DOHH2 (cell line): ENCODE measurements at regions not wholly inside any gene's neighbourhood (a gene's known extent, or its start where the extent isn't known, plus 50 kb on each side); places are given as distances from the start of the nearest gene placed in this dataset.

Experiments used
- H3F3A ChIP-seq: fragments of 200-600 bp; sonication (generic), shearing (Covaris generic); 2 replicates; pipeline ENCODE4 v1.6.0; 2016; ENCODE audit warnings: antibody characterized with exemption, mild to moderate bottlenecking; ENCODE audit not compliant: control insufficient read depth, insufficient read depth
- H3K27ac ChIP-seq: fragments of 200-600 bp; sonication (generic); 2 replicates; pipeline ENCODE4 v1.5.1; 2014; ENCODE audit warnings: low read depth, mild to moderate bottlenecking, low read length, moderate library complexity
- H3K27me3 ChIP-seq: fragments of 200-600 bp; sonication (generic); 2 replicates; pipeline ENCODE4 v1.6.1; 2014; ENCODE audit warnings: mild to moderate bottlenecking, low read length, mixed read lengths; ENCODE audit not compliant: control insufficient read depth
- H3K36me3 ChIP-seq: fragments of 200-600 bp; sonication (generic); 2 replicates; pipeline ENCODE4 v1.6.1; 2014; ENCODE audit warnings: mild to moderate bottlenecking, low read length, moderate library complexity, mixed read lengths; ENCODE audit not compliant: control insufficient read depth
- H3K4me1 ChIP-seq: fragments of 200-600 bp; sonication (generic); 2 replicates; pipeline ENCODE4 v1.6.1; 2014; ENCODE audit warnings: mild to moderate bottlenecking, low read length, mixed read lengths; ENCODE audit not compliant: control insufficient read depth
- H3K4me2 ChIP-seq: fragments of 200-600 bp; sonication (generic); 2 replicates; pipeline ENCODE4 v1.6.0; 2014; ENCODE audit warnings: mild to moderate bottlenecking, low read length, moderate library complexity
- H3K4me3 ChIP-seq: fragments of 200-600 bp; sonication (generic); 2 replicates; pipeline ENCODE4 v1.5.1; 2014; ENCODE audit warnings: mild to moderate bottlenecking, low read length, mixed read lengths
- H3K79me2 ChIP-seq: fragments of 200-600 bp; sonication (generic); 2 replicates; pipeline ENCODE4 v1.6.1; 2014; ENCODE audit warnings: mild to moderate bottlenecking, low read length, mixed read lengths; ENCODE audit not compliant: control insufficient read depth
- H3K9me2 ChIP-seq: fragments of 200-600 bp; sonication (generic); replicated peaks from 2 replicates; pipeline ENCODE4 v1.6.1; 2014; ENCODE audit warnings: mild to moderate bottlenecking, low read length, mixed read lengths; ENCODE audit not compliant: control insufficient read depth
- H3K9me3 ChIP-seq: fragments of 200-600 bp; sonication (generic); 2 replicates; pipeline ENCODE4 v1.6.1; 2014; ENCODE audit warnings: antibody characterized with exemption, low read length, mixed read lengths; ENCODE audit not compliant: control insufficient read depth, insufficient read depth
- H4K20me1 ChIP-seq: fragments of 200-600 bp; sonication (generic); 2 replicates; pipeline ENCODE4 v1.6.0; 2014; ENCODE audit warnings: low read depth, mild to moderate bottlenecking, antibody characterized with exemption, low read length, moderate library complexity; ENCODE audit not compliant: control insufficient read depth, insufficient read depth
- EZH2phosphoT487 ChIP-seq: fragments of 200-600 bp; sonication (generic); IDR thresholded peaks from 2 replicates; pipeline ENCODE4 v1.6.1; 2017; ENCODE audit warnings: borderline replicate concordance, mild to moderate bottlenecking, antibody characterized with exemption, low read length, moderate library complexity, mixed read lengths
- TF ChIP-seq, protein P1 (sequence below): fragments of 200-600 bp; sonication (generic); IDR thresholded peaks from one replicate; pipeline ENCODE4 v1.5.1; 2014; ENCODE audit warnings: antibody characterized with exemption, mild to moderate bottlenecking, low read depth, low read length; ENCODE audit not compliant: poor library complexity, severe bottlenecking

DNA sequence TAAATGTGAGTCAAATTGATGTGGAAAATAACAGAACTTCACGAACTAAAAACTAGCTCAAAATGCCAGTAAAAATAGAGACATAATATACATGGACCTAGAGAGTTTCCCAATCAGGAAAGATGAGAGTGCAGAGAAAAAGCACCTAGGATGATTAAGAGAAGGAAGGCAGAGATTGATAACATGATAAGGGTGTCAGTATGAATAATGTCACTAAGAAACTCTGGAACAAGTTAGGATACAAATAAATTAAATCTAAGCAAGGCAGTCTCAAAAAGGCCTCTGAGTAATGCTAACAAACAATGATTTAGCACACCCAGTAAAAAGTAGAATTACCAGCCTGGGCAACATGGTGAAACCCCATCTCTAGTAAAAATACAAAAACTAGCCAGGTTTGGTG, 304.7 kb upstream of the DPPA4 start:
- no peaks in the 10 kb centered on the region for H3K36me3 ChIP-seq
- no peak overlapping the region for H3K4me2 ChIP-seq
- no peaks in the 10 kb centered on the region for H3K79me2 ChIP-seq
- no peaks in the 10 kb centered on the region for H3K27me3 ChIP-seq
- H4K20me1 ChIP-seq: no peaks in the 10 kb centered on the region
- TF ChIP-seq, protein P1, sequence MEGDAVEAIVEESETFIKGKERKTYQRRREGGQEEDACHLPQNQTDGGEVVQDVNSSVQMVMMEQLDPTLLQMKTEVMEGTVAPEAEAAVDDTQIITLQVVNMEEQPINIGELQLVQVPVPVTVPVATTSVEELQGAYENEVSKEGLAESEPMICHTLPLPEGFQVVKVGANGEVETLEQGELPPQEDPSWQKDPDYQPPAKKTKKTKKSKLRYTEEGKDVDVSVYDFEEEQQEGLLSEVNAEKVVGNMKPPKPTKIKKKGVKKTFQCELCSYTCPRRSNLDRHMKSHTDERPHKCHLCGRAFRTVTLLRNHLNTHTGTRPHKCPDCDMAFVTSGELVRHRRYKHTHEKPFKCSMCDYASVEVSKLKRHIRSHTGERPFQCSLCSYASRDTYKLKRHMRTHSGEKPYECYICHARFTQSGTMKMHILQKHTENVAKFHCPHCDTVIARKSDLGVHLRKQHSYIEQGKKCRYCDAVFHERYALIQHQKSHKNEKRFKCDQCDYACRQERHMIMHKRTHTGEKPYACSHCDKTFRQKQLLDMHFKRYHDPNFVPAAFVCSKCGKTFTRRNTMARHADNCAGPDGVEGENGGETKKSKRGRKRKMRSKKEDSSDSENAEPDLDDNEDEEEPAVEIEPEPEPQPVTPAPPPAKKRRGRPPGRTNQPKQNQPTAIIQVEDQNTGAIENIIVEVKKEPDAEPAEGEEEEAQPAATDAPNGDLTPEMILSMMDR: no peak
- TF ChIP-seq EZH2phosphoT487: no peak
- H3K9me3 ChIP-seq: no peaks in the 10 kb centered on the region
- H3K4me1 ChIP-seq: no peaks in the 10 kb centered on the region
- no peak overlapping the region for H3K4me3 ChIP-seq
- H3K27ac ChIP-seq: no peak overlapping the region
- no peaks in the 10 kb centered on the region for H3F3A ChIP-seq
- no peaks in the 10 kb centered on the region for H3K9me2 ChIP-seq

DNA sequence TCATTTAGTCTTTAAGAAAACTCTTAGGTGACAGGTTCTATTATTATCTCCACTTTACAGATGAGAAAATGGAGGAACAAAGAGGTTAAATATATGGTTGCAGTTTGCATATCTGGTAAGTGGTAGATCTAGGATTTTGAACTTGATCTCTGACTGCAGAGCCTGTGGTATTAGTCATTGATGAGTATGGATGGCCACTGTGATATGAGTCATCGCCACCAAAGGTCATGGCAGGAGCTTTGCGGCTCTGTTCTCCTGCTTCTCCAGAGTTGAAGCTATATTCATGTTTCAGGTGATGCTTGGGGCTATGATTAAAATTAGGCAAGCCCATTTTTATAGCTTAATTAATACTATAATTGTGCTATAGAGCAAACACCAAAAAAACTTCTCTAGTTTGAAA, 306.2 kb upstream of the DPPA4 start:
- H4K20me1 ChIP-seq: no peaks in the 10 kb centered on the region
- no peak overlapping the region for H3K27ac ChIP-seq
- no peaks in the 10 kb centered on the region for H3K79me2 ChIP-seq
- H3K4me1 ChIP-seq: no peaks in the 10 kb centered on the region
- no peaks in the 10 kb centered on the region for H3F3A ChIP-seq
- no peaks in the 10 kb centered on the region for H3K27me3 ChIP-seq
- no peak overlapping the region for H3K4me2 ChIP-seq
- no peak for TF ChIP-seq EZH2phosphoT487
- TF ChIP-seq, protein P1: no peak
- no peaks in the 10 kb centered on the region for H3K36me3 ChIP-seq
- H3K4me3 ChIP-seq: no peak overlapping the region
- H3K9me2 ChIP-seq: no peaks in the 10 kb centered on the region
- H3K9me3 ChIP-seq: no peaks in the 10 kb centered on the region

DNA sequence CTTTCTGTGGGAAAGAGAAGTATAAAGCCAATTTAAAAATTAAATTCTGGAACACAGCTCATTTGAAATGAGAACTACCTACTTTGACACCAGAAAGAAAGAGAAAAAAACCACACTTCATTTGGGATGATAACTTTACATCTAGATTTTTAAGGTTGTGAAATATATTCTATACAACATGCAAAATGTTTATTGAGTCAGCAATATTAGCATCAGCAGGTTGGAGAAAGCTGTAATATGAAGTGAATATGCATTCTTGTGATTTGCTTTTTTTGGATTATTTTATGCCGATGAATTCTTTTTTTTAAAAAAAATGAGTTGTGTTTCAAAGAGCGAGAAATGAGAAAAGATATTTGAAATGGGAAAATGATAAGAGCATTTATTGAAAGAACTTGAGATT, 307.0 kb upstream of the DPPA4 start:
- no peaks in the 10 kb centered on the region for H3K36me3 ChIP-seq
- no peak overlapping the region for H3K4me2 ChIP-seq
- no peaks in the 10 kb centered on the region for H3K9me3 ChIP-seq
- H3K4me1 ChIP-seq: no peaks in the 10 kb centered on the region
- H3K79me2 ChIP-seq: no peaks in the 10 kb centered on the region
- no peaks in the 10 kb centered on the region for H3K27me3 ChIP-seq
- no peaks in the 10 kb centered on the region for H4K20me1 ChIP-seq
- no peak overlapping the region for H3K4me3 ChIP-seq
- H3K9me2 ChIP-seq: no peaks in the 10 kb centered on the region
- no peak overlapping the region for H3K27ac ChIP-seq
- TF ChIP-seq, protein P1: no peak
- TF ChIP-seq EZH2phosphoT487: no peak
- no peaks in the 10 kb centered on the region for H3F3A ChIP-seq

DNA sequence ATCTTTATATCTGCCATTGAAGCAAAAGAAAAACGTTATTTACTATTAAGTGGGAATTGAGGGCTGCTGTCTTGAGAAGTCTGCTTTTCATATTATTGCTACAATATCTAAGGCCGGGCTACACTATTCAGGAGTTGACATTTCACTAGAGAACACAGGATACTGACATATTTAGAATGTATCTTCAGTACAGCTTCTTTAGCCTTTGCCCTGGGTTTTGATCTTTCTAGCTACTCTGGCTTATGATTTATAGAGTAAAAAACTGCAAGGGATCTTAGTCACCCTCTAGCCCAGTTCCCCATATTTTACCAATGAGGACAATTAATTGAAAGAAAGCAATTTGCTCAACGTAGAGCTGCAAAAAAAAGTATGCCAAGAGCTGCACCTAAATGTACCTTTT, 307.4 kb upstream of the DPPA4 start:
- H3K4me1 ChIP-seq: no peaks in the 10 kb centered on the region
- no peak overlapping the region for H3K27ac ChIP-seq
- H3K36me3 ChIP-seq: no peaks in the 10 kb centered on the region
- H4K20me1 ChIP-seq: no peaks in the 10 kb centered on the region
- no peaks in the 10 kb centered on the region for H3K27me3 ChIP-seq
- no peak overlapping the region for H3K4me3 ChIP-seq
- H3F3A ChIP-seq: no peaks in the 10 kb centered on the region
- TF ChIP-seq, protein P1: no peak
- no peak for TF ChIP-seq EZH2phosphoT487
- H3K4me2 ChIP-seq: no peak overlapping the region
- no peaks in the 10 kb centered on the region for H3K9me2 ChIP-seq
- H3K79me2 ChIP-seq: no peaks in the 10 kb centered on the region
- H3K9me3 ChIP-seq: no peaks in the 10 kb centered on the region
